ENCODE measurements at regions not wholly inside any gene's neighbourhood (a gene's known extent, or its start where the extent isn't known, plus 50 kb on each side); places are given as distances from the start of the nearest gene placed in this dataset.

- TF ChIP-seq CTCF (IDR thresholded peaks at IDR 0.05) (no peak), POLR2A (IDR thresholded peaks at IDR 0.05) (no peak)
Observed at GRCh38 chr18:67730886-67731285, 214.4 kb upstream of the DSEL start.

Measured in Peyer's patch (tissue), 4 donors.